ENCODE measurements at regions not wholly inside any gene's neighbourhood (a gene's known extent, or its start where the extent isn't known, plus 50 kb on each side); places are given as distances from the start of the nearest gene placed in this dataset.

DNA sequence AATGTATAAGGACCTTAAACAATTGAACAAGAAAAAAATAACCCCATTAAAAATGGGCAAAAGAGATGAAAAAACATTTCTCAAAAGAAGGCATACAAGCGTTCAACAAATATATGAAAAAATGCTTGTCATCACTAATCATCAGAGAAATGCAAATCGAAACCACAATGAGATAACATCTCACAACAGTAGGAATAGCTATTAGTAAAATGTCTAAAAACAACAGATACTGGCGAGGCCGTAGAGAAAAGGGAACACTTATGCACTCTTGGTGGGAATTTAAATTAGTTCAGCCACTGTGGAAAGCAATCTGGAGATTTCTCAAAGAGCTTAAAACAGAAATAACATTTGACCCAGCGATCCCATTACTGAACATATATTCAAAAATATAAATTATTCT is 769.8 kb upstream of the MGAT4C start:
- Histone ChIP-seq H3F3A (ENCODE audit: control insufficient read depth, insufficient read depth) (no peaks in the 10 kb centered on the region), H3K4me1 (ENCODE audit: control insufficient read depth, low read length) (no peaks in the 10 kb centered on the region), H3K27ac (ENCODE audit: low read depth, low read length) (no peak overlapping the region), H3K79me2 (ENCODE audit: control insufficient read depth, low read length) (no peaks in the 10 kb centered on the region), H3K9me3 (ENCODE audit: control insufficient read depth, insufficient read depth, low read length) (no peaks in the 10 kb centered on the region), H3K9me2 (replicated peaks; ENCODE audit: control insufficient read depth, low read length) (no peaks in the 10 kb centered on the region), H3K4me2 (ENCODE audit: low read length) (no peak overlapping the region), H3K27me3 (ENCODE audit: control insufficient read depth, low read length) (no peaks in the 10 kb centered on the region), H3K4me3 (ENCODE audit: low read length) (no peak overlapping the region), H3K36me3 (ENCODE audit: control insufficient read depth, low read length) (no peaks in the 10 kb centered on the region), H4K20me1 (ENCODE audit: control insufficient read depth, insufficient read depth, low read depth, low read length) (no peaks in the 10 kb centered on the region)
- no peak for TF ChIP-seq EZH2phosphoT487 (IDR thresholded peaks at IDR 0.05; ENCODE audit: borderline replicate concordance, low read length)
- TF ChIP-seq, protein P1, sequence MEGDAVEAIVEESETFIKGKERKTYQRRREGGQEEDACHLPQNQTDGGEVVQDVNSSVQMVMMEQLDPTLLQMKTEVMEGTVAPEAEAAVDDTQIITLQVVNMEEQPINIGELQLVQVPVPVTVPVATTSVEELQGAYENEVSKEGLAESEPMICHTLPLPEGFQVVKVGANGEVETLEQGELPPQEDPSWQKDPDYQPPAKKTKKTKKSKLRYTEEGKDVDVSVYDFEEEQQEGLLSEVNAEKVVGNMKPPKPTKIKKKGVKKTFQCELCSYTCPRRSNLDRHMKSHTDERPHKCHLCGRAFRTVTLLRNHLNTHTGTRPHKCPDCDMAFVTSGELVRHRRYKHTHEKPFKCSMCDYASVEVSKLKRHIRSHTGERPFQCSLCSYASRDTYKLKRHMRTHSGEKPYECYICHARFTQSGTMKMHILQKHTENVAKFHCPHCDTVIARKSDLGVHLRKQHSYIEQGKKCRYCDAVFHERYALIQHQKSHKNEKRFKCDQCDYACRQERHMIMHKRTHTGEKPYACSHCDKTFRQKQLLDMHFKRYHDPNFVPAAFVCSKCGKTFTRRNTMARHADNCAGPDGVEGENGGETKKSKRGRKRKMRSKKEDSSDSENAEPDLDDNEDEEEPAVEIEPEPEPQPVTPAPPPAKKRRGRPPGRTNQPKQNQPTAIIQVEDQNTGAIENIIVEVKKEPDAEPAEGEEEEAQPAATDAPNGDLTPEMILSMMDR (IDR thresholded peaks at IDR 0.05; ENCODE audit: low read depth, low read length, poor library complexity, severe bottlenecking): no peak

- Histone ChIP-seq H3K9me2 (replicated peaks; ENCODE audit: control insufficient read depth, low read length) (no peaks in the 10 kb centered on the region), H3K4me2 (ENCODE audit: low read length) (no peak overlapping the region), H3K4me3 (ENCODE audit: low read length) (no peak overlapping the region), H3K27ac (ENCODE audit: low read depth, low read length) (no peak overlapping the region), H3K9me3 (ENCODE audit: control insufficient read depth, insufficient read depth, low read length) (no peaks in the 10 kb centered on the region), H3F3A (ENCODE audit: control insufficient read depth, insufficient read depth) (no peaks in the 10 kb centered on the region), H3K4me1 (ENCODE audit: control insufficient read depth, low read length) (no peaks in the 10 kb centered on the region), H4K20me1 (ENCODE audit: control insufficient read depth, insufficient read depth, low read depth, low read length) (no peaks in the 10 kb centered on the region), H3K79me2 (ENCODE audit: control insufficient read depth, low read length) (no peaks in the 10 kb centered on the region), H3K36me3 (ENCODE audit: control insufficient read depth, low read length) (no peaks in the 10 kb centered on the region), H3K27me3 (ENCODE audit: control insufficient read depth, low read length) (no peaks in the 10 kb centered on the region)
- no peak for TF ChIP-seq EZH2phosphoT487 (IDR thresholded peaks at IDR 0.05; ENCODE audit: borderline replicate concordance, low read length)
- TF ChIP-seq, protein P1 (IDR thresholded peaks at IDR 0.05; ENCODE audit: low read depth, low read length, poor library complexity, severe bottlenecking): no peak
Measured at GRCh38 chr12:87021400-87021799, 765.2 kb upstream of the MGAT4C start.

- no peaks in the 10 kb centered on the region for H3K79me2 ChIP-seq (ENCODE audit: control insufficient read depth, low read length)
- no peaks in the 10 kb centered on the region for H3K9me3 ChIP-seq (ENCODE audit: control insufficient read depth, insufficient read depth, low read length)
- H3K27me3 ChIP-seq (ENCODE audit: control insufficient read depth, low read length): no peaks in the 10 kb centered on the region
- H3K4me2 ChIP-seq (ENCODE audit: low read length): no peak overlapping the region
- no peak overlapping the region for H3K27ac ChIP-seq (ENCODE audit: low read depth, low read length)
- no peaks in the 10 kb centered on the region for H4K20me1 ChIP-seq (ENCODE audit: control insufficient read depth, insufficient read depth, low read depth, low read length)
- H3K4me3 ChIP-seq (ENCODE audit: low read length): no peak overlapping the region
- H3F3A ChIP-seq (ENCODE audit: control insufficient read depth, insufficient read depth): no peaks in the 10 kb centered on the region
- no peaks in the 10 kb centered on the region for H3K4me1 ChIP-seq (ENCODE audit: control insufficient read depth, low read length)
- no peaks in the 10 kb centered on the region for H3K36me3 ChIP-seq (ENCODE audit: control insufficient read depth, low read length)
- no peaks in the 10 kb centered on the region for H3K9me2 ChIP-seq (replicated peaks; ENCODE audit: control insufficient read depth, low read length)
- TF ChIP-seq, protein P1 (IDR thresholded peaks at IDR 0.05; ENCODE audit: low read depth, low read length, poor library complexity, severe bottlenecking): no peak
- no peak for TF ChIP-seq EZH2phosphoT487 (IDR thresholded peaks at IDR 0.05; ENCODE audit: borderline replicate concordance, low read length)
Measured at GRCh38 chr12:87020071-87020470, 763.9 kb upstream of the MGAT4C start.

- Histone ChIP-seq H3K27ac (ENCODE audit: low read depth, low read length) (no peak overlapping the region), H3F3A (ENCODE audit: control insufficient read depth, insufficient read depth) (no peaks in the 10 kb centered on the region), H4K20me1 (ENCODE audit: control insufficient read depth, insufficient read depth, low read depth, low read length) (no peaks in the 10 kb centered on the region), H3K9me2 (replicated peaks; ENCODE audit: control insufficient read depth, low read length) (no peaks in the 10 kb centered on the region), H3K4me3 (ENCODE audit: low read length) (no peak overlapping the region), H3K27me3 (ENCODE audit: control insufficient read depth, low read length) (no peaks in the 10 kb centered on the region), H3K4me1 (ENCODE audit: control insufficient read depth, low read length) (no peaks in the 10 kb centered on the region), H3K36me3 (ENCODE audit: control insufficient read depth, low read length) (no peaks in the 10 kb centered on the region), H3K9me3 (ENCODE audit: control insufficient read depth, insufficient read depth, low read length) (no peaks in the 10 kb centered on the region), H3K79me2 (ENCODE audit: control insufficient read depth, low read length) (no peaks in the 10 kb centered on the region), H3K4me2 (ENCODE audit: low read length) (no peak overlapping the region)
- no peak for TF ChIP-seq EZH2phosphoT487 (IDR thresholded peaks at IDR 0.05; ENCODE audit: borderline replicate concordance, low read length)
- TF ChIP-seq, protein P1 (IDR thresholded peaks at IDR 0.05; ENCODE audit: low read depth, low read length, poor library complexity, severe bottlenecking): no peak
Measured at GRCh38 chr12:87015352-87015751, 759.2 kb upstream of the MGAT4C start.

Data from DOHH2 (cell line).